ENCODE measurements at regions not wholly inside any gene's neighbourhood (a gene's known extent, or its start where the extent isn't known, plus 50 kb on each side); places are given as distances from the start of the nearest gene placed in this dataset.

- H3K27ac ChIP-seq (ENCODE audit: low read depth, low read length), result no peak overlapping the region
- no peak overlapping the region for H3K4me3 ChIP-seq (ENCODE audit: insufficient read depth, low read length, poor library complexity, severe bottlenecking)
- TF ChIP-seq EZH2phosphoT487 (conservative IDR thresholded peaks at IDR 0.05; ENCODE audit: low read length) (no peak), CTCF (IDR thresholded peaks at IDR 0.05; ENCODE audit: insufficient read depth, low read length, poor library complexity, severe bottlenecking) (no peak)
- H3K27me3 ChIP-seq (ENCODE audit: low read length), result no peaks in the 10 kb centered on the region
- no peak overlapping the region for H3K9ac ChIP-seq (ENCODE audit: low read length)
- H3K36me3 ChIP-seq (ENCODE audit: low read length), result no peaks in the 10 kb centered on the region
- no peaks in the 10 kb centered on the region for H3K9me3 ChIP-seq (ENCODE audit: insufficient read depth, low read length)
- no peak overlapping the region for H3K4me2 ChIP-seq (ENCODE audit: low read depth, low read length, poor library complexity, severe bottlenecking)
- H3K79me2 ChIP-seq (ENCODE audit: insufficient read depth, low read length), result no peaks in the 10 kb centered on the region
- no peaks in the 10 kb centered on the region for H3F3A ChIP-seq (ENCODE audit: insufficient read depth)
- H4K20me1 ChIP-seq (ENCODE audit: low read depth, low read length), result no peaks in the 10 kb centered on the region
- no peak overlapping the region for H2AFZ ChIP-seq (ENCODE audit: low read depth, low read length, severe bottlenecking)
- H3K9me2 ChIP-seq (replicated peaks; ENCODE audit: insufficient read depth, low read length), result no peaks in the 10 kb centered on the region
Measured at GRCh38 chr6:105606831-105607463, 204.1 kb upstream of the PREP start.

GRCh38 chr6:105604587-105604884 is 201.7 kb upstream of the PREP start:
- Histone ChIP-seq H2AFZ (ENCODE audit: low read depth, low read length, severe bottlenecking) (no peak overlapping the region), H3F3A (ENCODE audit: insufficient read depth) (no peaks in the 10 kb centered on the region), H3K9ac (ENCODE audit: low read length) (no peak overlapping the region), H3K79me2 (ENCODE audit: insufficient read depth, low read length) (no peaks in the 10 kb centered on the region), H4K20me1 (ENCODE audit: low read depth, low read length) (no peaks in the 10 kb centered on the region), H3K27me3 (ENCODE audit: low read length) (no peaks in the 10 kb centered on the region), H3K4me2 (ENCODE audit: low read depth, low read length, poor library complexity, severe bottlenecking) (no peak overlapping the region), H3K9me3 (ENCODE audit: insufficient read depth, low read length) (no peaks in the 10 kb centered on the region), H3K36me3 (ENCODE audit: low read length) (no peaks in the 10 kb centered on the region), H3K27ac (ENCODE audit: low read depth, low read length) (no peak overlapping the region), H3K4me3 (ENCODE audit: insufficient read depth, low read length, poor library complexity, severe bottlenecking) (no peak overlapping the region), H3K9me2 (replicated peaks; ENCODE audit: insufficient read depth, low read length) (no peaks in the 10 kb centered on the region)
- TF ChIP-seq CTCF (IDR thresholded peaks at IDR 0.05; ENCODE audit: insufficient read depth, low read length, poor library complexity, severe bottlenecking) (no peak), EZH2phosphoT487 (conservative IDR thresholded peaks at IDR 0.05; ENCODE audit: low read length) (no peak)

- H3K4me3 ChIP-seq (ENCODE audit: insufficient read depth, low read length, poor library complexity, severe bottlenecking), result no peak overlapping the region
- H3K4me2 ChIP-seq (ENCODE audit: low read depth, low read length, poor library complexity, severe bottlenecking), result no peak overlapping the region
- no peaks in the 10 kb centered on the region for H3K9me3 ChIP-seq (ENCODE audit: insufficient read depth, low read length)
- no peaks in the 10 kb centered on the region for H4K20me1 ChIP-seq (ENCODE audit: low read depth, low read length)
- H3K9ac ChIP-seq (ENCODE audit: low read length), result no peak overlapping the region
- no peaks in the 10 kb centered on the region for H3K36me3 ChIP-seq (ENCODE audit: low read length)
- no peaks in the 10 kb centered on the region for H3F3A ChIP-seq (ENCODE audit: insufficient read depth)
- no peak overlapping the region for H2AFZ ChIP-seq (ENCODE audit: low read depth, low read length, severe bottlenecking)
- H3K27ac ChIP-seq (ENCODE audit: low read depth, low read length), result no peak overlapping the region
- H3K79me2 ChIP-seq (ENCODE audit: insufficient read depth, low read length), result no peaks in the 10 kb centered on the region
- H3K27me3 ChIP-seq (ENCODE audit: low read length), result no peaks in the 10 kb centered on the region
- no peak for TF ChIP-seq EZH2phosphoT487 (conservative IDR thresholded peaks at IDR 0.05; ENCODE audit: low read length)
- no peak for TF ChIP-seq CTCF (IDR thresholded peaks at IDR 0.05; ENCODE audit: insufficient read depth, low read length, poor library complexity, severe bottlenecking)
- H3K9me2 ChIP-seq (replicated peaks; ENCODE audit: insufficient read depth, low read length), result no peaks in the 10 kb centered on the region
Measured at GRCh38 chr6:105603788-105604586, 201.1 kb upstream of the PREP start.
